Gastroesophageal sphincter (tissue), 3 donors: ENCODE measurements at regions not wholly inside any gene's neighbourhood (a gene's known extent, or its start where the extent isn't known, plus 50 kb on each side); places are given as distances from the start of the nearest gene placed in this dataset.

Source experiments
- CTCF ChIP-seq, 4 experiments: fragments of 200-600 bp in 2 of 4; fragments of 450-650 bp in 2 of 4; sonication (generic) in 1 of 4; IDR thresholded peaks; one replicate each; pipeline ENCODE4 v1.5.1; 2017 to 2019; ENCODE audit warnings: antibody characterized with exemption in 4 of 4, mild to moderate bottlenecking in 2 of 4, moderate library complexity in 2 of 4
- EP300 ChIP-seq: sonication (generic); formaldehyde crosslinking; IDR thresholded peaks from one replicate; pipeline ENCODE4 v1.6.1; 2017; ENCODE audit warnings: antibody characterized with exemption, mild to moderate bottlenecking
- POLR2AphosphoS5 ChIP-seq: sonication (generic); formaldehyde crosslinking; IDR thresholded peaks from one replicate; pipeline ENCODE4 v1.6.1; 2017; ENCODE audit warnings: antibody characterized with exemption

- no peak for TF ChIP-seq EP300
- no peak for TF ChIP-seq CTCF (IDR thresholded peaks at IDR 0.05)
- no peak for TF ChIP-seq POLR2AphosphoS5
Measured at GRCh38 chr10:52563360-52563759, 209.2 kb downstream of the MBL2 start.
